MM.1S (cell line): ENCODE measurements at regions not wholly inside any gene's neighbourhood (a gene's known extent, or its start where the extent isn't known, plus 50 kb on each side); places are given as distances from the start of the nearest gene placed in this dataset.

Experiments
- DNase-seq: peaks from one replicate; pipeline ENCODE4 v3.0.0-alpha.2; 2015
- H2AFZ ChIP-seq: fragments of 300-600 bp; sonication (generic); 2 replicates; pipeline ENCODE4 v1.6.0; 2016; ENCODE audit warnings: antibody characterized with exemption, low read length
- H3F3A ChIP-seq: fragments of 300-600 bp; sonication (generic); 2 replicates; pipeline ENCODE4 v1.6.1; 2016; ENCODE audit warnings: mild to moderate bottlenecking, antibody characterized with exemption, low read length, moderate library complexity, mixed read lengths; ENCODE audit not compliant: insufficient read depth
- H3K27ac ChIP-seq: fragments of 300-600 bp; sonication (generic); 2 replicates; pipeline ENCODE4 v1.5.1; 2016; ENCODE audit warnings: mild to moderate bottlenecking, low read length
- H3K27me3 ChIP-seq: fragments of 300-600 bp; sonication (generic); replicated peaks from 2 replicates; pipeline ENCODE4 v1.6.0; 2016; ENCODE audit warnings: low read length; ENCODE audit not compliant: insufficient read depth
- H3K36me3 ChIP-seq: fragments of 300-600 bp; sonication (generic); replicated peaks from 2 replicates; pipeline ENCODE4 v1.6.1; 2016; ENCODE audit warnings: mild to moderate bottlenecking, low read length, mixed read lengths; ENCODE audit not compliant: insufficient read depth
- H3K4me1 ChIP-seq: fragments of 300-600 bp; sonication (generic); 2 replicates; pipeline ENCODE4 v1.6.1; 2016; ENCODE audit warnings: low read length, mixed read lengths
- H3K4me2 ChIP-seq: fragments of 300-600 bp; sonication (generic); 2 replicates; pipeline ENCODE4 v1.6.0; 2016; ENCODE audit warnings: low read depth, low read length
- H3K4me3 ChIP-seq: fragments of 300-600 bp; sonication (generic); 2 replicates; pipeline ENCODE4 v1.5.1; 2016; ENCODE audit warnings: low read length, mixed read lengths
- H3K79me2 ChIP-seq: fragments of 300-600 bp; sonication (generic); 2 replicates; pipeline ENCODE4 v1.6.1; 2016; ENCODE audit warnings: mixed run types, low read length, mixed read lengths
- H3K9ac ChIP-seq: fragments of 300-600 bp; sonication (generic); 2 replicates; pipeline ENCODE4 v1.6.1; 2016; ENCODE audit warnings: low read length, mixed read lengths
- H3K9me2 ChIP-seq: fragments of 300-600 bp; sonication (generic); replicated peaks from 2 replicates; pipeline ENCODE4 v1.6.1; 2016; ENCODE audit warnings: mild to moderate bottlenecking, low read length, mixed read lengths; ENCODE audit not compliant: insufficient read depth
- H3K9me3 ChIP-seq: fragments of 300-600 bp; sonication (generic); replicated peaks from 2 replicates; pipeline ENCODE4 v1.6.1; 2016; ENCODE audit warnings: mild to moderate bottlenecking, low read length, mixed read lengths; ENCODE audit not compliant: insufficient read depth
- H4K20me1 ChIP-seq: fragments of 300-600 bp; sonication (generic); 2 replicates; pipeline ENCODE4 v1.6.1; 2016; ENCODE audit warnings: mild to moderate bottlenecking, low read length, moderate library complexity, mixed read lengths; ENCODE audit not compliant: insufficient read depth
- CTCF ChIP-seq: fragments of 300-600 bp; sonication (generic); IDR thresholded peaks from 2 replicates; pipeline ENCODE4 v1.5.1; 2016; ENCODE audit warnings: antibody characterized with exemption, low read length, mixed read lengths
- EZH2 ChIP-seq: fragments of 300-600 bp; sonication (generic); optimal IDR thresholded peaks from 2 replicates; pipeline ENCODE3; 2017; ENCODE audit warnings: low read depth, mild to moderate bottlenecking, antibody characterized with exemption, low read length, mixed read lengths
- EZH2phosphoT487 ChIP-seq: fragments of 300-600 bp; sonication (generic); IDR thresholded peaks from 2 replicates; pipeline ENCODE4 v1.6.1; 2018; ENCODE audit warnings: antibody characterized with exemption, low read length

GRCh38 chrX:115368876-115369275 lies 79.4 kb downstream of the LUZP4 start:
- Histone ChIP-seq H3K79me2 (no peaks in the 10 kb centered on the region), H3K4me3 (no peak overlapping the region), H3K27ac (no peak overlapping the region), H3K27me3 (no peaks in the 10 kb centered on the region), H2AFZ (no peak overlapping the region), H4K20me1 (no peaks in the 10 kb centered on the region), H3K9me3 (no peaks in the 10 kb centered on the region), H3K9ac (no peak overlapping the region), H3K4me2 (no peak overlapping the region), H3K36me3 (no peaks in the 10 kb centered on the region), H3F3A (no peaks in the 10 kb centered on the region), H3K4me1 (no peaks in the 10 kb centered on the region), H3K9me2 (no peaks in the 10 kb centered on the region)
- DNase-seq: no peak
- TF ChIP-seq EZH2phosphoT487 (no peak), CTCF (no peak), EZH2 (no peak)

GRCh38 chrX:115372152-115372551 lies 82.6 kb downstream of the LUZP4 start:
- no peaks in the 10 kb centered on the region for H3K4me1 ChIP-seq
- H3K79me2 ChIP-seq: no peaks in the 10 kb centered on the region
- H3K9me2 ChIP-seq: no peaks in the 10 kb centered on the region
- H2AFZ ChIP-seq: no peak overlapping the region
- H3K27ac ChIP-seq: no peak overlapping the region
- no peaks in the 10 kb centered on the region for H4K20me1 ChIP-seq
- H3K9ac ChIP-seq: no peak overlapping the region
- no peaks in the 10 kb centered on the region for H3K27me3 ChIP-seq
- H3K36me3 ChIP-seq: no peaks in the 10 kb centered on the region
- TF ChIP-seq EZH2phosphoT487 (no peak), EZH2 (no peak), CTCF (no peak)
- H3K4me3 ChIP-seq: no peak overlapping the region
- H3F3A ChIP-seq: no peaks in the 10 kb centered on the region
- no peaks in the 10 kb centered on the region for H3K9me3 ChIP-seq
- no peak overlapping the region for H3K4me2 ChIP-seq
- no peak for DNase-seq

GRCh38 chrX:115373308-115373707 lies 83.8 kb downstream of the LUZP4 start:
- Histone ChIP-seq H2AFZ (no peak overlapping the region), H3K36me3 (no peaks in the 10 kb centered on the region), H4K20me1 (no peaks in the 10 kb centered on the region), H3K27ac (no peak overlapping the region), H3K79me2 (no peaks in the 10 kb centered on the region), H3K9me2 (no peaks in the 10 kb centered on the region), H3K4me2 (no peak overlapping the region), H3K9ac (no peak overlapping the region), H3F3A (no peaks in the 10 kb centered on the region), H3K4me1 (no peaks in the 10 kb centered on the region), H3K4me3 (no peak overlapping the region), H3K27me3 (no peaks in the 10 kb centered on the region), H3K9me3 (no peaks in the 10 kb centered on the region)
- DNase-seq: no peak
- no peak for TF ChIP-seq EZH2phosphoT487
- TF ChIP-seq EZH2: no peak
- no peak for TF ChIP-seq CTCF

- no peak for DNase-seq
- TF ChIP-seq EZH2phosphoT487 (no peak), CTCF (no peak), EZH2 (no peak)
These were observed 89.0 kb downstream of the LUZP4 start for GRCh38 chrX:115378471-115378870.

More at GRCh38 chrX:115378471-115378870, 89.0 kb downstream of the LUZP4 start:
- Histone ChIP-seq H3K27me3 (no peaks in the 10 kb centered on the region), H3K9me3 (no peaks in the 10 kb centered on the region), H3K36me3 (no peaks in the 10 kb centered on the region), H3K4me1 (no peaks in the 10 kb centered on the region), H3F3A (no peaks in the 10 kb centered on the region), H3K79me2 (no peaks in the 10 kb centered on the region), H3K9ac (no peak overlapping the region), H3K4me3 (no peak overlapping the region), H4K20me1 (no peaks in the 10 kb centered on the region), H2AFZ (no peak overlapping the region), H3K27ac (no peak overlapping the region), H3K4me2 (no peak overlapping the region), H3K9me2 (no peaks in the 10 kb centered on the region)
